Liver (tissue), 8 donors: ENCODE measurements at regions not wholly inside any gene's neighbourhood (a gene's known extent, or its start where the extent isn't known, plus 50 kb on each side); places are given as distances from the start of the nearest gene placed in this dataset. TPM values are rescaled to one million over a fixed set of nuclear protein-coding genes. Genes with fewer than 3 reads are reported as not detected.

ENCODE experiments used
- DNase-seq: peaks from one replicate; pipeline ENCODE4 v3.0.0-alpha.2; 2017; ENCODE audit warnings: low spot score
- H3K27ac ChIP-seq, 2 donors: one replicate each; pipeline ENCODE4 v1.7.0; 2013; ENCODE audit warnings: inconsistent platforms in 2 of 2, low read length in 2 of 2, control low read depth in 1 of 2, low read depth in 1 of 2, mild to moderate bottlenecking in 1 of 2
- H3K27me3 ChIP-seq, 4 donors: one replicate each; pipeline versions ENCODE4 v1.6.1 to v1.7.0; 2013; ENCODE audit warnings: low read length in 3 of 4, inconsistent platforms in 1 of 4, mild to moderate bottlenecking in 1 of 4, moderate library complexity in 1 of 4; ENCODE audit not compliant: control insufficient read depth in 4 of 4, insufficient read depth in 4 of 4
- H3K36me3 ChIP-seq, 4 donors: one replicate each; pipeline versions ENCODE4 v1.6.1 to v1.7.0; 2013; ENCODE audit warnings: low read length in 3 of 4, mild to moderate bottlenecking in 3 of 4, low read depth in 1 of 4, moderate library complexity in 1 of 4; ENCODE audit not compliant: control insufficient read depth in 4 of 4, insufficient read depth in 3 of 4
- H3K4me1 ChIP-seq, 4 donors: one replicate each; pipeline versions ENCODE4 v1.6.1 to v1.7.0; 2013; ENCODE audit warnings: low read length in 3 of 4, mild to moderate bottlenecking in 3 of 4, moderate library complexity in 1 of 4; ENCODE audit not compliant: control insufficient read depth in 4 of 4, insufficient read depth in 4 of 4
- H3K4me3 ChIP-seq, 3 donors: one replicate each; pipeline versions ENCODE4 v1.6.1 to v1.7.0; 2013; ENCODE audit warnings: low read length in 3 of 3, control low read depth in 1 of 3, low read depth in 1 of 3, mild to moderate bottlenecking in 1 of 3
- H3K9ac ChIP-seq, 2 donors: one replicate each; pipeline ENCODE4 v1.7.0; 2013; ENCODE audit warnings: low read length in 2 of 2, mild to moderate bottlenecking in 2 of 2, moderate library complexity in 2 of 2, control low read depth in 1 of 2, low read depth in 1 of 2
- H3K9me3 ChIP-seq, 4 donors: one replicate each; pipeline versions ENCODE4 v1.6.1 to v1.7.0; 2013; ENCODE audit warnings: low read length in 3 of 4; ENCODE audit not compliant: control insufficient read depth in 4 of 4
- HNF4A ChIP-seq, 2 donors: conservative IDR thresholded peaks; 2 replicates each; pipeline ENCODE4 v1.6.1; 2016; ENCODE audit warnings: antibody characterized with exemption in 2 of 2, mild to moderate bottlenecking in 2 of 2
- RXRA ChIP-seq, 2 donors: IDR thresholded peaks; 2 replicates each; pipeline ENCODE4 v1.6.1; 2017 to 2018; ENCODE audit warnings: antibody characterized with exemption in 2 of 2, mild to moderate bottlenecking in 1 of 2
- YY1 ChIP-seq: IDR thresholded peaks from 2 replicates; pipeline ENCODE4 v1.6.1; 2016; ENCODE audit warnings: antibody characterized with exemption, mild to moderate bottlenecking
- WGBS: extraction: QIAGEN DNeasy Blood & Tissue Kit; methylation state at CpG from one replicate; pipeline ENCODE4 v1.1.7; 2013; 5-methylcytosine and 5-hydroxymethylcytosine counted together
- small RNA-seq: library from RNA; depleted of rRNA; stranded (forward); fragments of <200 nt; gene quantifications from one replicate; pipeline ENCODE3, GENCODE V24; 2014
- donor health status: healthy.
- donor health status: healthy.
- donor health status: healthy.
- donor health status: healthy.

DNA sequence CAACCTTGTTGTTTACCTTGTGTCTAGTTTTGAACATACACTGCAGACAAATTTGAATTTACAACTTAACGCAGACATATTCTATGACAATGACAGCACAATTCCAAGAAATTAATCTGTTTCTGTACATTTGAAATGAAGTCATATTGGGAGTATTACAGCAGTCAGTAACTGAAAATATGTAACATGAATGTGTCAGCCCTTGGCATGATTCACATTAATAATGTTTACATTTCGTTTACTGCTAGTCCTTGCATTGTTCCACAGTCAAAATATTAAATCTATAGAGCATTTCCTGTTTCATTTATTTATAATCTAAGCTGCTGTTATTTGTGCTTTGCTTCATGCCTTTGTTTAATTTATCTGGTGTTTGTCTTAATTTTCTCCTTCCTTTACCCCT, 80.4 kb downstream of the NOC3L start:
- no peak overlapping the region for H3K27ac ChIP-seq
- H3K9me3 ChIP-seq, result no peaks in the 10 kb centered on the region
- TF ChIP-seq RXRA (IDR thresholded peaks at IDR 0.05), result no peak
- no peak for TF ChIP-seq HNF4A (conservative IDR thresholded peaks at IDR 0.05)
- no peak for TF ChIP-seq YY1
- 85% methylated on average over 2 of the region's 2 CpGs for WGBS
- H3K36me3 ChIP-seq, result no peaks in the 10 kb centered on the region
- H3K9ac ChIP-seq, result no peak overlapping the region
- no peak for DNase-seq
- no peaks in the 10 kb centered on the region for H3K27me3 ChIP-seq
- no peak overlapping the region for H3K4me3 ChIP-seq
- H3K4me1 ChIP-seq, result peaks cover 0 to 2% (median 0%) of the 10 kb centered on the region in 4 donors

Small RNA genes in the stretch of these regions (small RNA-seq; reads per million reads assigned to genes)
- not detected for gene RNU6-657P
